GM12874 (cell line): ENCODE measurements at regions not wholly inside any gene's neighbourhood (a gene's known extent, or its start where the extent isn't known, plus 50 kb on each side); places are given as distances from the start of the nearest gene placed in this dataset.

Experiments used
- CTCF ChIP-seq: IDR thresholded peaks from 2 replicates; pipeline ENCODE4 v1.5.1; 2011; ENCODE audit warnings: low read depth, mild to moderate bottlenecking, control low read depth, low read length, moderate library complexity; ENCODE audit not compliant: insufficient read depth

- TF ChIP-seq CTCF, result no peak
Measured at GRCh38 chr3:95759614-95760301, 1054.6 kb upstream of the EPHA6 start.

DNA sequence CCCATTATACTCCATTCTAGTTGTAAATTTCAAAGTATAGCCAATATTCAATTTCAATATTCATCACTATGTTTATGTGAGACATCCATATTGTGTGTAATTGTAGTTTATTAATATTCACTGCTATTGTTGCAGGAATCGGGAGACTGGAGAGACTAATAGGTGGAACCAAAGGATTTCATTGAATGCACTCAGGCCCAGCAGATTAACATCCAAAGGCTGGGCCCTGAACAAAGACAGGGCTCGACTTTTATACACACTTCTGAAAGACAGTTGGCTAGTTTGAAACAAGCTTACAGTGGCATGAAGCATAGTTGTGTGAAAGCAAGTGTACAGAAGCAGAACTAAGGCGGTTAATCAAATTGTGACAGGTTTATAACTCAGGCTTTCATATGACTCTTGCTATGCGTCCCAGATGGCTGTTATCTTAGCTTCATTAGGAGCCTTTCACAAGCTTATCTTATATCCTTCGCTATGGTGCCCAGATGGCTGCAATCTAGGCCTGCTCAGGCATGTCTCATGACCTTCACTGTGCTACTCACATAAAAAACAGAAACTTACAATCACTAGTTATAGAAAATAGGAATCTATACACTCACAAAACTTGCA, 1038.8 kb upstream of the EPHA6 start:
- no peak for TF ChIP-seq CTCF

- TF ChIP-seq CTCF, result no peak
Measured at GRCh38 chr3:95781598-95781997, 1032.8 kb upstream of the EPHA6 start.

DNA sequence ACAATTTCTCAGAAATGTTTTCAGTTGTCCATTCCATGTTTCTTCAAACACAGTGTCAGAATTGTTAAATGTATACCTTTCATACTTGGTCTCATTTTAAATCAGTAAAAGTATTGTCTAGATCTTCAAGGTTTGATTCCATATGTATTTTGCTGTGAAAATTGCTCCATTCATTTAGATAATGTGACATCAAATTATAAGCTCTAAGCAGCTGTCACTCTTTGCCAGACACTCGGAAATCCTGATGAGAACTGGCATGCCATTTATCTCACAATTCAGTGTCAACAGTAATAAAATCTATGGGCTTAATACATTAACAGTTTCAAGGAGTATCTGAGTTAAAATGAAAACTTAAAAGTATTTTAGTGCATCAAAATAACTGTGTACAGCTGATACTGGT, 1025.3 kb upstream of the EPHA6 start:
- TF ChIP-seq CTCF, result no peak

GRCh38 chr3:95797081-95797480, 1017.3 kb upstream of the EPHA6 start:
- no peak for TF ChIP-seq CTCF

DNA sequence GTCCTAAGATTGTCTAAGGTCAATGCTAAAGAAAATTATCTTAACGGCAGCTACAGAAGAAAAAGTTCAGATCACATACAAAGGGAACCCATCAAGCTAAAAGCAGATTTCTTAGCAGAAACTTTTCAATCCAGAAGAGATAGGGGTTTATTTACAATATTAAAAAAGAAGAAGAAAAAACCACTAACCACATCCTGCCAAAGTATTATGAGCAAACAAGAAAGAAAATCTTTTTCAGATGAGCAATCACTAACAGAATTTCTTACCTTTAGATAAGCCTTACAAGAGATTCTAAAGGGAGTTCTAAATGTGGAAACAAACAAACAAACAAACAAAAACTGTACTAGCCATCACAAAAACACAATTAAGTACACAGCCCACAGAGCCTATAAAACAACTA, 1015.8 kb upstream of the EPHA6 start:
- no peak for TF ChIP-seq CTCF

GRCh38 chr3:95810462-95810861, 1003.9 kb upstream of the EPHA6 start:
- TF ChIP-seq CTCF, result no peak

DNA sequence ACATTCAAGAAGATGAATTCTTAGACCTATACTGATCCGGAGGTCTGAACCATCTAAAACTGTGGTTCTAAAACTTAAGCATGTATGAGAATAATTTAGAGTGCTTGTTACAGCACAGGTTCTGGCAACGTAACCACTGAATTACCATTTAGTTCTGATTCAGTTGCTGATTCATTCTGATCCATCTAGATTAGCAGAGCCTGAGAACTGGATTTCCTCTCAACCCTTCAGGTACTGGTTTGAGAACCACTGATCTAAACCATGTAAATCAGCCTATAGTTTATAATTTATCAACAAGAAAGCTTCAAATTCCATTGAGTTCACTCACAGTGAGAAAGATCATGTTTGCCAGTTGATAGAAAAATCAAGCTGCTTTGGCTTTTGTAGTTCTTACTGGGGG, 1001.1 kb upstream of the EPHA6 start:
- TF ChIP-seq CTCF, result no peak
